HT-29 (cell line): ENCODE measurements at regions not wholly inside any gene's neighbourhood (a gene's known extent, or its start where the extent isn't known, plus 50 kb on each side); places are given as distances from the start of the nearest gene placed in this dataset.

Experiments
- DNase-seq: peaks from one replicate; pipeline ENCODE4 v3.0.0-alpha.2; 2015; ENCODE audit warnings: low spot score

DNA sequence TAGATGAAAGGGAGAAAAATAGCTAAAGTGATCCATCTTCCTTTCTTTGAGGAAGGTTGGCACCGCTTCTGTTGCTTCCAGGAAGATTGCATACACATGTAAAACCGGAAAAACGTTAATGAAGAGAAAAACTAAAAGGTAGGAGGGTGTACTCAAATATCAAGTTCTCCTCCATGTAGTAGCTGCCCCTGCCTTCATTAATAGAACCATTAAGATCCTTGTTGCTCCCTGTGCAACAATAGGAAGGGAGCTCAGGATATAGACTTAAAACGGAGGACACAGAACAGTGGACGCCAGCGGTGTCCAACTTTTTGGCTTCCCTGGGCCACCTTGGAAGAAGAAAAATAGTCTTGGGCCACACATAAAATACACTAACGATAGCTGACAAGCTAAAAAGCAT lies 118.9 kb downstream of the TMEM174 start:
- no peak for DNase-seq

DNA sequence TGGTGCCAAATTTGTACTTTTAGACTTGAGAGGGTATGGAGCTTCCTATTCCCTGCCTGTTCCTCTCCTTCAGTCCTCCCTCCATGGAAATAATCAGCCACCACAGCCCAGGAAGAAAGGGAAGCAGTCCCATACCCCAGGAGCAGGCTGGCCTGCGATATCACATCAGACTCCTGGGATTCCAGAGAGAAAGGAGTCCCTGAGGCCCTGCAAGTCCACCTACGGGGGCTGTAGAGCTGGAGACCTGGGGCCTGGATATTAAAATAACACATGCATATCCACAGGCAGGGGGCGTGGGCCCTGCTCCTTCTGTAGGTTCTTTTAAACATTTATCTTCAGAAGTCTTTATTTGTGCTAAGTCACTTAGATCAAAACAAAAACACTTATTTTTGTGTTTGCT lies 117.2 kb downstream of the TMEM174 start:
- no peak for DNase-seq

DNA sequence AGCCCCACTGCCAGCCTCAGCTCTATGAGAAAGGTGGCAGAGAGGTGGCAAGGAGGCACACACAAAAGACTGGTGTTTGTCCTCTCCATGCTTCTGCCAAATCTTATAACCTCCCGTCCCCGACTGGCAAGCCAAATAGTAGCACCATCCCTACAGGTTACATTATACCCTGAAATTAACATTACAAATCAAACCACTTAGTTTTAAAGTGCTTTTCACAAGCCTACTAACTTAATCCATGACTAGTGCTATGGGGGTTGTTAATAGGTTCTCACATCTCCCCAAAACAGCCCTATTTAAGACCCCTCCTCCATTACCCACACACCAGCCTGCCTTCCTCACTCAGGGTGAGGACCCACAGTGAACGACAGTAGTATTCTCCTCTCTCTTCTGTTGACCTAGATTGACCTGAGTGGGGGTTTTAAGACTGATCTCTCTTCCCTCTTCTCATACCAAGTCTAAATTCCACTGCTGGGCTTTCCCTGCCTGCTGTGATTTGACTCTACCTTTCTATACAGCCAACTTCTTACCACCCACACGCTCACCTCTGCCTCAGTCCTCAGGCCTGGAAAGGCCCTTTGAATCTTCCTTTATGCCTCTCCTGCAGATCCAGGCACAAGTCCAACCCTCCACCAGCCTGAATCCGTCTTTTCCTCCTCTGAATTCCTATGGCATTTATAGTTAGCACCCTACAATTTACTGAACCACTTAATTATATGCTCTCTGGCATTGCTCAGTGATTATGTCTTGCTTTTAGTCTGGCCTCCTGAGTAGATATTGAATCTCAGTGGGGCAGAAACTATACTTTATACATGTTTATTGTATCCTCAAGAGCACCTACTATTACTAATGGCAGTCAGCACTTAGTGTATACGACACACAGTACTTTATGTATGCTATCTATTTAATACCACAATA lies 116.1 kb downstream of the TMEM174 start:
- DNase-seq: no peak

DNA sequence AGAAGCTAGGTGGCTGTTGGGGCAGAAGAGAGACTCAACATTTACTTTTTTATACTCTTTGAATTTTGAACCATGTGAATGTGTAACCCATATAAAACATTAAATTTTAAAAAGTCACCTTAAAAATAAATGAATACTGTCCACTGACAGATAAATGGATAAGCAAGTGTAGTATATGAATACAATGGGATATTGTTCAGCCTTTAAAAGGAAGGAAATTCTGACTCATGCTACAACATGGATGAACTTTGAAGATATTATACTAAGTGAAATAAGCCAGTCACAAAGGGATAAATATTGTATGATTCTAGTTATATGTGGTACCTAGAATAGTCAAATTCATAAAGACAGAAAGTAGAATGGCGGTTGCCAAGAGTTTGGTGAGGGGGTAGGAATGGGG lies 113.9 kb downstream of the TMEM174 start:
- DNase-seq: no peak

DNA sequence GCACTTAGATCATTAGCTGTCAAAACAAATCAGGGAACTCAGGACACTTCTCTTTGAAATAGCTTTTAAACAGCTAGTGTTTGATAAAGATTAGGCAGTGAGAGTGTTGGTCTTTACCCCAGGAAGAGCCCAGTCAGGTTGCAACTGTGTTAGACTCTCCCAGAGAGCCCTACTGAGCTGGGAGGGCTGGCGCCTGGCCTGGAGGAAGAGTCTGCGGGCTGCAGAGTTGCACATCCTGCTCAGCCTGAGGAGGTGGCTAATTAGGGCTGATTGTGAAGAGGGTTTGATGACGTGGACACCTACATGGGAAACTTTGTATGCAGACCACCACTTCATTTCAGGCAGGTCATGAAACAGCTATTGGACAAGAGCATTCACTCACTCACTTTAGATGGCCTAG lies 112.0 kb downstream of the TMEM174 start:
- no peak for DNase-seq

DNA sequence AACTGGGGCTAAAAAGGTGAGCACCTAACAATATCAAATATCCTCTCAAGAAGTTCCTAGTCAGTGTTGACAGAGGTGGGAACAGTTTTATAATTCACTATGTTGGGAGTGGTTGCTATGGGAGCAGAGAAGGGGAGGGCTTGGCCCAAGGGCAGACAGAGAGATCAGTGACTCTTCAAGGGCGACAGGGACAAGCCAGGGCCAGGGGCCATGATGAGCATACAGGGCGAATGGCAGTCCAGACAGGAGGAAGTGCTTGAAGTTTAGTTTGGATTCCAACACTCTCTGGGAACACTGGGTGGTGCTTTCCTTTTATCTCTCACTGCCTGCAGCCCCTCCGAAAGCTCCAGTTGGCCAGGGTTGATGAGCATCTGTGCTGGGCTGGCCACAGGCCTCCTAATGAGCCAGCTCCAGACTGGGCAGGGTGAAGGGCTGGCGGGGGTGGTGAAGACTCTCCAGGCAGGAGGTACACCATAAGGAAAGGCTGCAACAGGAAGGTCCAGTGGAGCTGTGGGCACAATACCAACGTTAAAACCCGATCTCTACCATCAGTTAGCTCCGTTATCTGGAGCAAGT lies 111.3 kb downstream of the TMEM174 start:
- no peak for DNase-seq

DNA sequence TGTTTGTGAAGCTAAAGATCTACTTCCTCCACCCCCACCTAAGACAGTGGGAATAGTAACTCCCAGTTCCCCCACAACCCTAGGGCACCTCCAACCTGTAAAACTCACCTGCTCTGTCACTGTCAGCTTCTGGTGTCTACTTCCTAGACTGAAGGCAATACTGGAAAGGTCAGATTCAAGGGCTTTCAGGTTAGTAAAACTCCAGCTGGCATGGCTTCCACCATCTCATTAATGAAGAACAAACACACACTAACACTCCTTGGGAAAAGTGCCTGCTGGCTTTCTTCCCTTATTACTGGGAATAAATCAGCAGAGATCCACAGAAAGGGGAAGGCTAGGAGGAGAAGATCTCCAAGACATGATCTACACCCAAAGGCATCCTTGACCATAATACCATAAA lies 109.9 kb downstream of the TMEM174 start:
- no peak for DNase-seq

DNA sequence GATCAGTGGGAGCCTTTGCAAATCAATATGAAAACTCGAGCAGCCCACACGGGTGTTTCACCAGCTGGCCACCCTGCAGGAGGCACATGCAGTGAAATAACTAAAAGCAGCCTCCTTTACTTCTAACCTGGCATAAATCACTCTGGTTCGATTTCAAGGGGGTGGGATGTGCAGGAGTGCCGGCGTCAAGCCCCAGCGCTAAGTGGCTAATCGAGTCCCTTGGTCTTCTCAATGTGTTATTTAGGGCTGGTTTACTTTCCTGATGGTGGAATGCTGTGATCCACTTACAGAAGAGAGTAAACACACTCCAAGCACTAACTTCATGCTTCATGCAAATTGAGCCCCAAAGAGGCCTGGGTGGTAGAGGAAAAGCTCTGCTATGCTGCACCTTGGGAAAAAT lies 109.4 kb downstream of the TMEM174 start:
- no peak for DNase-seq

DNA sequence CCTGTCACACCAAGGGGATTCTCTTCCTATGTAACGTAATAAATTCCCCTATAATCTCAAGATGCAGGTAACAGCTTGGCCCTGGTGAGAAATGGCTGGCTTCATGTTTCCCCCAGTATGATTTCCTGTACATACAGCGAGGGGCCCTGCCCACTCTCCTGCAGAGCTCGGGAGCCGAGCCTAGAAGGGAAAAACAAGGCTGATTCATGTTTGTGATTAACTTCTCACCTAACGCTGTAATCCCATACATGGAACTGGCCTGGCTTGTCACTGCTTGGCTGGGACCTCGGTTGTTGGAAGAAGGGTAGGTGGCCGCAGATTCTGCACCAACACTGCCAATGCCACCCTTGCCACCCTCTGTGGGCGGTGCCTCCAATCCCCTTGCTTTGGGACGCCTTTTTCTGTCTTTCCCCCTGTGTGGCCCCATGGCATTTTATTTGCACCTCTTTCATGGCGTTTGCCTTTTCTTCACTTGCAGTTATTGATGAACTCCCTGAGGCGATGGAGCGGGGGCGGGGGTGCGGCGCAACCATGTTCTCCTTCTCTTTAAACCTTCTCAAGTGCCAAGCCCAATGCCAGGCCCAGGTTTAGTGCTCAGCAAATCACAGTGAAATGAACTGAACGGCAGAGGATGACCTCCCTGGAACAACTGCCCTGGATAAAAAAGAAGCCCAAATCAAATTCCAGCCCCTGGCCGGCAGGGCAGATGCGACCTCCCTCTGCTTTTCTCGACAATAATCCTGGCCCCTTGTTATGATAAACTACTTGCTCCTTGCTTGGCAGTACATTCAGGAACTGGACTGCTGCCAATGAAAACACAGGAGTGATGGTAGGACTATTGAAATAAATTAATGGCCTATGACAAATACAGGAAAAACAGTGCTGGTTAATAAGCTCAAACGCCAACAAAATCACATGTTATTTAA lies 108.1 kb downstream of the TMEM174 start:
- peak; percentile 71 for DNase-seq

DNA sequence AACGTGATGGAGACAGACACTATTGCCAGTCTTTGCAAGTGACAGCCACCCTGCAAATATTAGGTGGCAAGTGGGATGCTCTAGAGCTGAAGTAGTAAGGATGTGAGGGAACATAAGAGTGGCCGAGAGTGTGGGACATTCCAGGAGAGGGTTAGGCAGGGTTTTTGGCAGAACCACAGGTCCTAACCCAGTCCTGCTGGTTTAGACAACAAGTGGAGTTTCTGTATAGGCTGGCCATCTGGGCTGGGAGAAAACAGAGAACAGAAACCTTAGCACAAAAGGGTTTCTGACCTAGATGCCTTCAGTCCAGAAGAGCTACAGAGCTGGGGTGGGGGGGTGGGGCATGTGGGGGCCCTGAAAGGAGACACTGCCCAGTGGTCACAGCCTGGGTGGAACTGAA lies 107.4 kb downstream of the TMEM174 start:
- no peak for DNase-seq

DNA sequence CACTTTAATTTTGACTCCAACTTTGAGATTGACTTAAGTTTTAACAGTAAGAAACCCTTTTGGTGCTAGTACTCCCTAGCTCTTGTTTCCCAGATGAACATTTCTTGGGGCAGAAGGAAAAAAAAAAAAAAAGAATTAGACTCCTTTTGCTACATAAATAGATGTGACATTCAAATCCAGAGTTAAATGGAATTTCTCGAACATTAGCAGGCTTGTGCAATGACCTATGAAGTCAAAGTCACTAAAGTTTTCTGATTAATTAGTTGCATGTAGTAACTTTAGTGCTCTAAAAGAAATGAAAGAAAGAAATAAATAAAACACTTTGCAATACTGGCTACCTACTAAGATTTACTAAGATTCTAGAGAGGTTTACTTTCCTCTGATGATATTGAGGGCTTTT lies 106.8 kb downstream of the TMEM174 start:
- DNase-seq: no peak

DNA sequence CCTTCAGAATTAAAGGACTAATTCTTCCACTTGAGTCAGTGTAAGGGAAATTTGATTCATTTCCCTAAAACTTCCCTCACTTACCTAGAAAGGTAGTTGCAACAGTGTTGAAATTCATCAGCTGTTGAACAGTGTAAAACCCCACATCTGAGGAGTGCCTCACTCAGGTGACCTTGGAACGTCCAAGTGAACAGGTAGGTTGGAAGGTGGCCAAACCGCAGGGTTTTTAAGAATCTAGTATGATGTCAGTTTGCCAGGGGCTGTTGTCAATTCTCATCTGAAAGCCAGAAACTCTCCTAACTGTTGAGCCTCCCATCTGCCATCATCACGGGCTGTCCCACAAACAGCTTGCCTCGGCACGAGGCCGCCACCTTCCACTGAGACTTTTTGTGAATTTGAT lies 105.7 kb downstream of the TMEM174 start:
- peak; percentile 38 for DNase-seq

DNA sequence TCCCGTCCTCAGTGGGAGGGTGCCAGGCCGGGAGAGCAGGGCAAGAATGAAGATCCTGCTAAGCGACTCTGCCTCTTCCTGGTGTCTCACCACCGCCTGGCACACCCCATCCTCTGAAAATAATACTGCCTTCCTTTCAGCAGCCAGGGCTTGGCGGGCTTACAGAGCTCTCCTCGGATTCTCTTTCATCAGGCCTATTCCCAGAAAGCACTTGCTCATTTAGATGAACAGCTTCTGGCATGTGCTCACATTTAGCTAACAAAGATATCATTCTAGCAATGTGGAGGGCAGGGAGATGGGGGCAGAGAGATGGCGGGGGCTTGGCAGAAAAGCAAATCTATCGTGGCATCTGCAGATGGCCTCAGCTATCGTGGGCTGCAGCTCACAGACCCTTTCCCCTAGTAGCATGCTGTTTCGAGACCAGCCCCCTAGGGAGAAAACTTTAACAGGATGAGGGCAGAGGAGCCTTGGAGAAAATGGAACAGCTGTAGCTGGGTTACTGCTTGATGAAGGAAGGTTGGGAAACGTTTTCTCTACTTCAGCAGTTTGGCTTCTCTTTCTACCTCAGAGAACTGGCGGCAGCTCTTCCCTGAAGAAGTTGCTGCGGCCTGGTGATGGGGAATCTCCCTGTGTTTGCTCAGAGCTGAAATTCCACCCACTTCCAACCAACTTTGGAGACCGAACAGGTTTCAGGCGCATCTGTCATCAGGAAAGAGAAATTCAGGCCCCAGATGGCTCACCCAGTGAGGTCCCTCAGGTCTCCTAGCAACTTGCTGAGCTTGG lies 102.1 kb downstream of the TMEM174 start:
- no peak for DNase-seq

DNA sequence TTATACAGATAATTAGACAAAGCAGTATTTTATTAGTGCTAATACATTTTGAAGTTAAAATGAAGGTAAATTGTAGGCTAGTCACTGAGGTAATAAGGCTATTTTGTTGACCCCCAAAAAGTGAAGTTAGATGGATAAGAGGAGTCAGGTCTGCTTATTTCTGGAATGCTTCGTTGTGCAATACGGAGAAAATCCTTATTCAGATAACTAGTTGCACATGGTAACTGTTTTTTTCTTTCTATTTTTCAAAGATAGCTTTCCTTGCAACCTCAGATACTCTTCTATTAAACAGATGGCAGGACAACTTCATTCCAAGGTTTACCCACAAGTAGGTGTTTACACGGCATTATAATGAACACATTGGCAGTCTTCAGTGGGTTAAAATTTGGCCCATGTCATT lies 101.1 kb downstream of the TMEM174 start:
- no peak for DNase-seq

DNA sequence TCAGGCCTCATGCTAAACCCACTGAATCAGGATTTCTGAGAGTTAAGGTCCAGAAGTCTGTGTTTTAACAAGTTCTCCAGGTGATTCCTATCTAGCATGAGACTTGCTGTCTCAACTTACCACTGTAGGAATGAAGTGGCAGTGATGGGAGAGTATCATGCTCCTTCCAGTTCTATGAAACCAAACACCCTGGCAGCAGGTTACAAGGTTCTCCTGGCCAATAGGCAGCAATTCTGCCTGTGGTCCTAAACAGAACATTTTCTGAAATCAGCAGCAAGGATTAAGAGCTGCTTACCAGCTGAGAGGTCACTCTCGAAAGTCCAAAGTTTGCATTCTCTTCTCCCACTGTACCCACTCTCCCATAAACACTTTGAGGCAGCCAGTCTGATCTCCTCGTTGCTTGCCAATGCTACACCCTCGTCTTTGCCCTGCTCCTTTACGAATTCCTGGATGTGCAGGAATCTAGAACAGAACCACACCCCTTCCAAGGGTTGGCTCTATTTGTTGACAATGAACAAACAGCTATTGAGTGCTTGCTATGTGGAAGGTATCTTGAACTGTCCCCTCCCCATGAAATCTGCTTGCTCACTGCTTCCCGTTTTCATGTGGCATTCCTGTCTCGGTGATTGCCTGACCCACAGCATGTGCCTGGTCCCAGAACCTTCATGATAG lies 100.5 kb downstream of the TMEM174 start:
- peak; percentile 51 for DNase-seq

DNA sequence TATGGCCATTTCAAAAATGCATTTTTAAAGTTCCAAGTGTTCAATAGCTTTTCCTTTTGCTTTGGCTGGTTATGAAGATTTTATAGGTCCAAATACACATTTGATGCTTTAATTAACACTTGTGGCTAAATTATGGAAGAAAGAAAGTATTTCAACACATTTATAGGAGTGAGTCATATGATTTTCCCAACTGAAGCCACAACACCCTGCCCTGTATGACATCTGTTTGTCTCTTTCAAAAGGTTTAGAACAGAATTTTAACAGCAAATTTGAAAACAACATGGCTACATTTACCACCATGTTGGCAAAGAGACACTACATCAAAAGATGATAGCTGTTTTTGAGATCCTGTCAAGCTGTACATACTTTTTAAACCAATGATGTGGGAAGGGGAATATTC lies 99.4 kb downstream of the TMEM174 start:
- DNase-seq: no peak

DNA sequence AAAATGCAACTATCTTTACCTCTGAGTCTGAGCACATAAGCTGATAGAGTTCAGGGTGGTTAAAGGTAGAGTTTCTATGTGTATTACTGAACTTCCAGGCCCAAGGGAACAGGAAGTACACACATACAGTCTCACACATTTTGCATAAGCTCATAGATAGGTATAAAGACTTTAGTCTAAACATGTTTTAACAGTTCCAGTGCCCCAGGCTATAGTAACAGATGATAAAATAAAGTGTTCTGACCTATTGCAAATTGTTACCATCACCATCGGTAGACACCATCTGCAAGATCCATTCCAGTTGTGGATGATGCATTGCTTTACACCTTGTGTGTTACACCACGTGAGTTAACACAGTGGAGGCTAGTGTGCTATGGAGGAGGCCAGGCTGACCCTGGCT lies 95.8 kb downstream of the TMEM174 start:
- DNase-seq: no peak

DNA sequence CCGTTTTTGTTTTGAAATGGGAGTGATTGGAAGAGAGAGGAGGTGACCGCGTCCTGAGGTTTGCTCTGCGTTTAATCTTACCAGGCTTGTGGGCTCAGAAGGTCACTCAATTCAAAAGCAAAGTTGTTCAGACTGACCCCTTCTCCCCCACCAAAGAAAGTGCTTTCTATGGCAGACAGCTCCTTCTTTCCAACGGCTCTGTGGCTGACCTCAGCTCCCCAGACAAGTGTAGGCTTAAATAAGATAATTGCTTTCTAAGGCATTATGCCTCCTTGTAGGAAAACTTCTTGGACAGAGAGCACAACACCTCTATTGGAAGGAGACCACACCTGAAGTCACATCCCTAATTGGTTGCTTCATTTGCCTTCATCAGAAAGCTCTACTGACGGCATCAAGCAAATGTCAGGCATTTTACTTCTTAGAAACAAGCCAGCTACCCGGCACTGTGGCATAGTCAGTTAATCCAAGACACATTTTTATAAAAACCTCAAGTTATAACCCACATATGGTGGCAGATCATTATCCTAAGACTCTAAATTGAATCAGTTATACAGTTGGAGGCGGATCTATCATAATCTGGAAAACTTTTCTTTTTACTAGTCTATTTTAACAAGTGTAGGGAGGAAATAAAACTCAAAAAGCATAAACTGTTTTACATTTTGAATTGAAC lies 94.9 kb downstream of the TMEM174 start:
- DNase-seq: no peak

DNA sequence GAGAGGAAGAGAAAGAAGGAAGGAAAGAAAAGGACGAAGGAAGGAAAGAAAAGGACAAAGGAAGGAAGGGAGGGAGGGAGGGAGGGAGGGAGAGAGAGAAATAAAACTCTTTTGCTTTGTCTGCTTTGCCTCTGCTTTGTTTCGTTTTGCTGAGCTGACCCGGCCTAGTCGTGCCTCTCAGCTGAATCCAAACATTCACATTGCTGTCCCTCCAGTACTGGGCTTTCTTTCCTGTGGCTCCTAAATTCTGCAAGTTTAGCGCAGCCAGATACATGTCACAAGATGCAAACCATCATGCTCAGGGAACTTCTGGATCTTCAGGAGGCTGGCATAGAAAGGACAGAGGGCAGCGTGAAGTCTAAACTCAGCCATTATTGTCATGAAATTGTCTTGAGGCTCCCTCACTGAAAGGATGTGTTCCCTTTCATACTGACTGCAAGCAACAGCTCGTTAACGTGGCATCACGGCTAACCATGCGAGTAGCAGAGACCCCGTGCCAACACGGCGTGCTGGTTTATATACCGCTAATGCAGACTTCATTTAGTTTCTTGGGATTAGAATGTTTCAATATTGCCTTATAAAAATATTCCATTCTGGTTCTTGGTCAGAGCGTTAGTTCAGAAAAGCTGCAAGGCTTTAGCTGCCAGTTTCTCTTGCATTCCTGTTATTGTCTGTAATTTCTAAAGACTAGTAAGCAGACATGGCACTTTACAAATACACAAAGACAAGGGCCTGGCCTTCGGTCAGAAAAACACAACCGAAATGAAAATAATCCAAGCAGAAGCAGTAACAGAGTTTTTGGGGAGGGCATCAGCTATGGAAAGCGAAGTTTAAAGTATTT lies 94.2 kb downstream of the TMEM174 start:
- no peak for DNase-seq
